HCT116 (cell line): ENCODE measurements at regions not wholly inside any gene's neighbourhood (a gene's known extent, or its start where the extent isn't known, plus 50 kb on each side); places are given as distances from the start of the nearest gene placed in this dataset.

ENCODE experiments used
- CEBPB ChIP-seq: IDR thresholded peaks from 2 replicates; pipeline ENCODE4 v1.6.1; 2012; ENCODE audit warnings: low read depth
- EZH2 ChIP-seq: fragments of 200-600 bp; sonication (generic); IDR thresholded peaks from 2 replicates; pipeline ENCODE4 v1.6.1; 2017; ENCODE audit warnings: antibody characterized with exemption, mixed run types
- JUND ChIP-seq: IDR thresholded peaks from 2 replicates; pipeline ENCODE4 v1.6.1; 2012
- POLR2A ChIP-seq: IDR thresholded peaks from 2 replicates; pipeline ENCODE4 v1.7.0; 2011; ENCODE audit warnings: borderline replicate concordance; ENCODE audit not compliant: insufficient read depth, insufficient read length; ENCODE audit errors: extremely low read depth
- YY1 ChIP-seq: IDR thresholded peaks from 2 replicates; pipeline ENCODE4 v1.6.1; 2011; ENCODE audit warnings: low read length, low read depth, moderate library complexity, mild to moderate bottlenecking; ENCODE audit not compliant: insufficient replicate concordance; ENCODE audit errors: extremely low read depth
- TF ChIP-seq, protein P1 (sequence below), 3 experiments: fragments of 200-600 bp in 1 of 3; sonication (generic) in 1 of 3; IDR thresholded peaks in 2 of 3; conservative IDR thresholded peaks in 1 of 3; 2 replicates each; pipeline ENCODE4 v1.5.1; 2012 to 2017; ENCODE audit warnings: low read depth in 2 of 3, low read length in 2 of 3, antibody characterized with exemption in 1 of 3, borderline replicate concordance in 1 of 3, control low read depth in 1 of 3, mild to moderate bottlenecking in 1 of 3, mixed read lengths in 1 of 3, mixed run types in 1 of 3, moderate library complexity in 1 of 3; ENCODE audit not compliant: insufficient read depth in 1 of 3
- TF ChIP-seq, protein P2 (sequence below): IDR thresholded peaks from 2 replicates; pipeline ENCODE4 v1.6.1; 2012

DNA sequence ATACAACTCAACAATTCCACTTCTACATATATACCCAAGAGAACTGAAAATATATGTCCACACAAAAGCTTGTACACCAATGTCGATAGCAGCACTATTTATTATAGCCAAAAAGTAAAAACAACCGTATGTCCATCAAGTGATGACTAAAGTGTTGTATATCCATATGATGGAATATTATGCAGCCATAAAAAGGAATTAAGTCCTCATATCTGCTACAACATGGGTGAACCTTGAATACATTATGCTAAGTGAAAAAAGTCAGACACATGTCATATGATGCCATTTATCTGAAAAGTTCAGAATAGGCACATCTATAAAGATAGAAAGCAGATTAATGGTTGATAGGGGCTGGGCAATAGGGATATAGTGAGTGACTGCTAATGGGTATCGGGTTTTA lies 204.5 kb downstream of the KCNRG start:
- TF ChIP-seq POLR2A (no peak), JUND (no peak), EZH2 (no peak), YY1 (no peak), CEBPB (no peak)
- TF ChIP-seq, protein P1, sequence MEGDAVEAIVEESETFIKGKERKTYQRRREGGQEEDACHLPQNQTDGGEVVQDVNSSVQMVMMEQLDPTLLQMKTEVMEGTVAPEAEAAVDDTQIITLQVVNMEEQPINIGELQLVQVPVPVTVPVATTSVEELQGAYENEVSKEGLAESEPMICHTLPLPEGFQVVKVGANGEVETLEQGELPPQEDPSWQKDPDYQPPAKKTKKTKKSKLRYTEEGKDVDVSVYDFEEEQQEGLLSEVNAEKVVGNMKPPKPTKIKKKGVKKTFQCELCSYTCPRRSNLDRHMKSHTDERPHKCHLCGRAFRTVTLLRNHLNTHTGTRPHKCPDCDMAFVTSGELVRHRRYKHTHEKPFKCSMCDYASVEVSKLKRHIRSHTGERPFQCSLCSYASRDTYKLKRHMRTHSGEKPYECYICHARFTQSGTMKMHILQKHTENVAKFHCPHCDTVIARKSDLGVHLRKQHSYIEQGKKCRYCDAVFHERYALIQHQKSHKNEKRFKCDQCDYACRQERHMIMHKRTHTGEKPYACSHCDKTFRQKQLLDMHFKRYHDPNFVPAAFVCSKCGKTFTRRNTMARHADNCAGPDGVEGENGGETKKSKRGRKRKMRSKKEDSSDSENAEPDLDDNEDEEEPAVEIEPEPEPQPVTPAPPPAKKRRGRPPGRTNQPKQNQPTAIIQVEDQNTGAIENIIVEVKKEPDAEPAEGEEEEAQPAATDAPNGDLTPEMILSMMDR (IDR thresholded peaks at IDR 0.05 in 2 of 3, conservative IDR thresholded peaks at IDR 0.05 in 1 of 3; ENCODE audit: borderline replicate concordance in 1 of 3, insufficient read depth in 1 of 3, low read depth in 2 of 3, low read length in 2 of 3) = no peak
- TF ChIP-seq, protein P2, sequence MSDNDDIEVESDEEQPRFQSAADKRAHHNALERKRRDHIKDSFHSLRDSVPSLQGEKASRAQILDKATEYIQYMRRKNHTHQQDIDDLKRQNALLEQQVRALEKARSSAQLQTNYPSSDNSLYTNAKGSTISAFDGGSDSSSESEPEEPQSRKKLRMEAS = no peak
